GM18511 (cell line): ENCODE measurements at regions not wholly inside any gene's neighbourhood (a gene's known extent, or its start where the extent isn't known, plus 50 kb on each side); places are given as distances from the start of the nearest gene placed in this dataset.

ENCODE experiments used
- ATAC-seq: cut with Tn5 transposase; IDR thresholded peaks from one replicate; pipeline ENCODE4 v1.9.1; 2021; ENCODE audit warnings: mild to moderate bottlenecking, moderate library complexity; ENCODE audit not compliant: unreplicated experiment

GRCh38 chr10:5305374-5305773 lies 59.4 kb upstream of the UCN3 start:
- no peak for ATAC-seq

- ATAC-seq: no peak
These were observed 53.9 kb upstream of the UCN3 start for GRCh38 chr10:5310914-5311313.

GRCh38 chr10:5311617-5312016 lies 53.1 kb upstream of the UCN3 start:
- ATAC-seq: no peak

GRCh38 chr10:5314840-5315239 lies 49.9 kb upstream of the UCN3 start:
- no peak for ATAC-seq
